ENCODE measurements at regions not wholly inside any gene's neighbourhood (a gene's known extent, or its start where the extent isn't known, plus 50 kb on each side); places are given as distances from the start of the nearest gene placed in this dataset.

GRCh38 chr16:6828690-6829089 lies 504.0 kb upstream of the RBFOX1 start:
- no peak for TF ChIP-seq CTCF (conservative IDR thresholded peaks at IDR 0.05; ENCODE audit: low read depth, low read length)
- DNase-seq (ENCODE audit: low read depth), result no peak

GRCh38 chr16:6827931-6828330 lies 504.7 kb upstream of the RBFOX1 start:
- no peak for DNase-seq (ENCODE audit: low read depth)
- no peak for TF ChIP-seq CTCF (conservative IDR thresholded peaks at IDR 0.05; ENCODE audit: low read depth, low read length)
- no peak overlapping the region for H3K4me3 ChIP-seq (ENCODE audit: low read depth, low read length)

More at GRCh38 chr16:6828690-6829089, 504.0 kb upstream of the RBFOX1 start:
- H3K4me3 ChIP-seq (ENCODE audit: low read depth, low read length), result no peak overlapping the region

GRCh38 chr16:6827267-6827666 lies 505.4 kb upstream of the RBFOX1 start:
- no peak for TF ChIP-seq CTCF (conservative IDR thresholded peaks at IDR 0.05; ENCODE audit: low read depth, low read length)
- no peak for DNase-seq (ENCODE audit: low read depth)
- H3K4me3 ChIP-seq (ENCODE audit: low read depth, low read length), result no peak overlapping the region

- TF ChIP-seq CTCF (conservative IDR thresholded peaks at IDR 0.05; ENCODE audit: low read depth, low read length), result no peak
- DNase-seq (ENCODE audit: low read depth), result no peak
- no peak overlapping the region for H3K4me3 ChIP-seq (ENCODE audit: low read depth, low read length)
Observed at GRCh38 chr16:6822041-6822440, 510.6 kb upstream of the RBFOX1 start.

- no peak for TF ChIP-seq CTCF (conservative IDR thresholded peaks at IDR 0.05; ENCODE audit: low read depth, low read length)
- DNase-seq (ENCODE audit: low read depth), result no peak
Observed at GRCh38 chr16:6804461-6804860, 528.2 kb upstream of the RBFOX1 start.

GRCh38 chr16:6803176-6803575 lies 529.5 kb upstream of the RBFOX1 start:
- no peak overlapping the region for H3K4me3 ChIP-seq (ENCODE audit: low read depth, low read length)
- TF ChIP-seq CTCF (conservative IDR thresholded peaks at IDR 0.05; ENCODE audit: low read depth, low read length), result no peak

More at GRCh38 chr16:6804461-6804860, 528.2 kb upstream of the RBFOX1 start:
- no peak overlapping the region for H3K4me3 ChIP-seq (ENCODE audit: low read depth, low read length)

GRCh38 chr16:6797223-6797622 lies 535.4 kb upstream of the RBFOX1 start:
- TF ChIP-seq CTCF (conservative IDR thresholded peaks at IDR 0.05; ENCODE audit: low read depth, low read length), result no peak
- no peak overlapping the region for H3K4me3 ChIP-seq (ENCODE audit: low read depth, low read length)
- DNase-seq (ENCODE audit: low read depth), result no peak

More at GRCh38 chr16:6803176-6803575, 529.5 kb upstream of the RBFOX1 start:
- no peak for DNase-seq (ENCODE audit: low read depth)
